ENCODE measurements at regions not wholly inside any gene's neighbourhood (a gene's known extent, or its start where the extent isn't known, plus 50 kb on each side); places are given as distances from the start of the nearest gene placed in this dataset.

DNA sequence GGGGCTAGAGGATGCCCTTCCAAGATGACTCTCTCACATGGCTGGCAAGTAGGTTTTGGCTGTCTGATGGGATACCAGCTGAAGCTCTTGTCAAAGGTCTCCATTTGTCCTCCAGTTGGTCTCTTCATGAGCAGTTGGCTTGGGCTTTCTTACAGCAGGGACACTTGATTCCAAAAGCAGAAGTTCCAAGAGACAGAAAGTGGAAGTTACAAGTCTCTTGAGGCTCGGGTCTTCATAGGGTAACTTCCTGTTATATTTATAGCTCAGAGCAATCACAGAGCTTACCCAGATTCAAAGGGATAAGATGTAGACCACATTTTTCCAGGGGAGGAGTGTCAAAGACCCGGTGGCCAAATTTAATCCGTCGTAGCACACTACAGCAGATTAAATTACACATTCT lies 440.0 kb downstream of the RFC3 start:
- TF ChIP-seq, protein P1, sequence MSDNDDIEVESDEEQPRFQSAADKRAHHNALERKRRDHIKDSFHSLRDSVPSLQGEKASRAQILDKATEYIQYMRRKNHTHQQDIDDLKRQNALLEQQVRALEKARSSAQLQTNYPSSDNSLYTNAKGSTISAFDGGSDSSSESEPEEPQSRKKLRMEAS (IDR thresholded peaks at IDR 0.05; ENCODE audit: low read depth, low read length): 0 out of 2 replicates have a peak, but pooled peaks have one; percentile 23
- no peak for TF ChIP-seq POLR2A (IDR thresholded peaks at IDR 0.05; ENCODE audit: extremely low read depth, insufficient read length)
- H3K4me3 ChIP-seq (ENCODE audit: low read depth, low read length): no peak overlapping the region
- peak; percentile 93 for DNase-seq (ENCODE audit: low read depth)

DNA sequence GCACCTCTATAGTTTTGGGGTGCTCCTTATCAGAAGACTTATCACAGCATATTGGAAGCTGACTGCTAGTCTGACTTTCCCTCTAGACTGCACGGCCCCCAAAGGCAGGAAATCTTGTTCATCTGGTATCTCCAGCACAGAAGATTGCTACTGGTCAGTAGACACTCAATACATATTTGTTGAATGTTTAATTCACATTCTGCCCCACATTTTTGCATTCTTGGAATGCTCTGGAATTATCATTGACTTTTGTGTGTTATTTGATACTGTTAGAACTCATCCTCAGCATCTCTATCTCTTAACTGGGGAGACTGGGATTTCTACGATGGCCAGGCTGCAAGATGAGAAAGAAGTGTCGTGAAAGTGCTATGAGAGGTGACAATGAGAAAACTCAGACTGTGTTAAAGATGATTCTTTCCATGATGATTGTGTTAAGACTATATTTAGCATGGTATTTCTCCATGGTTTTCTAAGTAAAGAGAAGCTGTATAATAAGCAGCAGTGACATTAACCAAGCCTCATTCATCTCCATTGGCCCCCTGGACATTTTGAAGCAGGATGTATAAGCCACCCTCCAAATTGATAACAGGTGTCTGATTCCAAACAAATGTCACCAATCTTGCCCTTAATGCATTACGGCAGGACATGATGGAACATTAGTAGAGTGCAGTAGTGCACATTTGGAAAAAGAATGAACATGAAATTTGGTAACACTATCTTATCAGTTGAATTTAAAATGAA lies 440.9 kb downstream of the RFC3 start:
- no peak for DNase-seq (ENCODE audit: low read depth)
- TF ChIP-seq MYC (IDR thresholded peaks at IDR 0.05; ENCODE audit: low read depth, low read length) (no peak), CTCF (IDR thresholded peaks at IDR 0.05; ENCODE audit: low read depth, low read length) (no peak), POLR2A (IDR thresholded peaks at IDR 0.05; ENCODE audit: extremely low read depth, insufficient read length) (no peak)
- TF ChIP-seq, protein P1 (IDR thresholded peaks at IDR 0.05; ENCODE audit: low read depth, low read length): no peak
- H3K4me3 ChIP-seq (ENCODE audit: low read depth, low read length): no peak overlapping the region

- TF ChIP-seq MYC (IDR thresholded peaks at IDR 0.05; ENCODE audit: low read depth, low read length): no peak
- TF ChIP-seq POLR2A (IDR thresholded peaks at IDR 0.05; ENCODE audit: extremely low read depth, insufficient read length): no peak
- TF ChIP-seq CTCF (IDR thresholded peaks at IDR 0.05; ENCODE audit: low read depth, low read length): no peak
- TF ChIP-seq, protein P1 (IDR thresholded peaks at IDR 0.05; ENCODE audit: low read depth, low read length): no peak
- DNase-seq (ENCODE audit: low read depth): no peak
- H3K4me3 ChIP-seq (ENCODE audit: low read depth, low read length): no peak overlapping the region
Observed at GRCh38 chr13:34263681-34264080, 445.7 kb downstream of the RFC3 start.

GRCh38 chr13:34265046-34265679 lies 447.2 kb downstream of the RFC3 start:
- no peak overlapping the region for H3K4me3 ChIP-seq (ENCODE audit: low read depth, low read length)
- no peak for DNase-seq (ENCODE audit: low read depth)
- TF ChIP-seq POLR2A (IDR thresholded peaks at IDR 0.05; ENCODE audit: extremely low read depth, insufficient read length): no peak
- TF ChIP-seq, protein P1 (IDR thresholded peaks at IDR 0.05; ENCODE audit: low read depth, low read length): no peak
- TF ChIP-seq MYC (IDR thresholded peaks at IDR 0.05; ENCODE audit: low read depth, low read length): no peak
- TF ChIP-seq CTCF (IDR thresholded peaks at IDR 0.05; ENCODE audit: low read depth, low read length): no peak

DNA sequence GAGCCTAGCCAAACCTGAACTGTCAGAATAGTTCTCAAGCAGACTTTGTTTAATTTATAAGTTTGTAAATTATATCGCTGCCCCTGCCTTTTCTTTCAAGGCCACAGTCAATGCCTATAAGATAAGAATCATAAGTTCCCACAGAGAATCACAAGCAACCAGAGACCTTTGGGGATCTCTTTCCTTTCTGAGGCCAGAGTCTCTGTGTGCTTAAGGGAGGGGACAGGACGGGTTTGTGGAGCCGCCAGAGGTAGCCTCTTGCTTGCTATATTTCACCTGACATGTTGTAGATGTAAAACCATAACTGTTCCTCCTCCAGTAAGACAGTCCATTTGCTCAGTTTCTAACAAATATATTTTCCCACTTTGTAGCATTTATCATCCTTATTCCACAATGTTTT lies 458.8 kb downstream of the RFC3 start:
- H3K4me3 ChIP-seq (ENCODE audit: low read depth, low read length): no peak overlapping the region
- TF ChIP-seq MYC (IDR thresholded peaks at IDR 0.05; ENCODE audit: low read depth, low read length) (no peak), POLR2A (IDR thresholded peaks at IDR 0.05; ENCODE audit: extremely low read depth, insufficient read length) (no peak), CTCF (IDR thresholded peaks at IDR 0.05; ENCODE audit: low read depth, low read length) (no peak)
- TF ChIP-seq, protein P1 (IDR thresholded peaks at IDR 0.05; ENCODE audit: low read depth, low read length): no peak
- DNase-seq (ENCODE audit: low read depth): no peak

DNA sequence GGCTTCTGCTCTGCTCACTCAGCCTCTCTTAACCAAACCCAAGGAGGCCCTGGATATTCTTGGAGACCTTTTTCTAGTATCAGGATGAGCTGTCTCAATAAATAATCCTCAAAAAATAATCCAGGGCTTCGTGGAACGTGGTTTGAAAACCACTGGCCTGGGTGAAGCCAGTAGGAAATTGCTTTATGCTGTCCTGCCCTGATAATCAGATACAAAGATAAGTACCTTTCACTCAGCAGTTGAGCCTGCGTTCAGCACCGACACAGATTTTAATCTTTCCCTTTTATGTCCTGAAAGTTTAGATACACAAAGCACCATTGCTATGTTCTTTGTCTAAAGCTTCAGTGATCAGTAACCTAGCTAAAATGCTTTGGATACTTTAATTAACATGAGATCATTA lies 460.0 kb downstream of the RFC3 start:
- TF ChIP-seq POLR2A (IDR thresholded peaks at IDR 0.05; ENCODE audit: extremely low read depth, insufficient read length): no peak
- TF ChIP-seq CTCF (IDR thresholded peaks at IDR 0.05; ENCODE audit: low read depth, low read length): no peak
- TF ChIP-seq MYC (IDR thresholded peaks at IDR 0.05; ENCODE audit: low read depth, low read length): no peak
- TF ChIP-seq, protein P1 (IDR thresholded peaks at IDR 0.05; ENCODE audit: low read depth, low read length): no peak
- H3K4me3 ChIP-seq (ENCODE audit: low read depth, low read length): no peak overlapping the region

More for the DNA sequence above, 460.0 kb downstream of the RFC3 start:
- no peak for DNase-seq (ENCODE audit: low read depth)
